Body of pancreas (tissue), 4 donors: ENCODE measurements at regions not wholly inside any gene's neighbourhood (a gene's known extent, or its start where the extent isn't known, plus 50 kb on each side); places are given as distances from the start of the nearest gene placed in this dataset.

Source experiments
- CTCF ChIP-seq, 7 experiments: fragments of 450-650 bp in 4 of 7; fragments of 200-600 bp in 3 of 7; sonication (generic) in 3 of 7; IDR thresholded peaks; one replicate each; pipeline ENCODE4 v1.5.1; 2016 to 2019; ENCODE audit warnings: antibody characterized with exemption in 7 of 7
- POLR2A ChIP-seq, 3 donors: fragments of 450-650 bp; IDR thresholded peaks; one replicate each; pipeline ENCODE4 v1.6.1; 2016; ENCODE audit warnings: antibody characterized with exemption in 3 of 3, mild to moderate bottlenecking in 2 of 3

DNA sequence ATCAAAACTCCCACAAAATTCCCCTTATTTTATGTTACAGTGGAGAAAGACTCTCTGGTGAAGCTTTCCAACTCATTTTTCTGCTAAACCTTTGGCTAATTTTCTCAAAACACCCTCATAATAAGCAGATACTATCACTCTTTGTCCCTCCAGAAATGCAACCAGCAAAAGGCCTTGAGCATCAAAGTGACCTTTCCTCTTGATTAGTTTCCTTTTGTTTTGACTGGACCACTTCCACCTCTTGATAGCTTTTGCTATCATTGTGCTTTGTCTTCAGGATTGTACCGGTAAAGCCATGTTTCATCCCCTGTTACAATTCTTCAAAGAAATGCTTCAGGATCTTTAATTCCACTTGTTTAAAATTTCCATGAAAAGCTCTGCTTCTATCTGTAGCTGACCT, 115.1 kb upstream of the SLC13A1 start:
- TF ChIP-seq POLR2A (IDR thresholded peaks at IDR 0.05) (no peak), CTCF (IDR thresholded peaks at IDR 0.05) (no peak)
